IMR-90 (cell line): ENCODE measurements at regions not wholly inside any gene's neighbourhood (a gene's known extent, or its start where the extent isn't known, plus 50 kb on each side); places are given as distances from the start of the nearest gene placed in this dataset.

Experiments
- ATAC-seq: fragments of 200-7000 bp; cut with Tn5 transposase; 2 replicates; pipeline ENCODE4 v1.9.1; 2020; ENCODE audit warnings: low read depth, mild to moderate bottlenecking, moderate library complexity
- BruUV-seq: library from RNA; stranded (reverse); fragments of 400-500 nt; replicated peaks from 2 replicates; lab custom pipeline; 2021; lab: Mats Ljungman, UMichigan
- CTCF ChIA-PET: fragments of 300-600 bp; formaldehyde crosslinking; extraction: SDS; loops from one replicate; lab custom pipeline; 2021; ENCODE audit warnings: antibody characterized with exemption; lab: Yijun Ruan, JAX
- POLR2A ChIA-PET: fragments of 300-600 bp; sonication (Branson Sonifier 250); formaldehyde crosslinking; loops from one replicate; lab custom pipeline; 2022; ENCODE audit warnings: antibody characterized with exemption; ENCODE audit not compliant: unreplicated experiment; lab: Charles Lee
- DNase-seq: peaks from one replicate; pipeline ENCODE4 v3.0.0; 2013
- H2AFZ ChIP-seq: replicated peaks from 2 replicates; pipeline ENCODE3; 2013; ENCODE audit warnings: low read length, mild to moderate bottlenecking; ENCODE audit not compliant: poor library complexity
- H2AK5ac ChIP-seq: 2 replicates; pipeline ENCODE4 v1.6.1; 2013; ENCODE audit warnings: low read depth, low read length, inconsistent platforms
- H2AK9ac ChIP-seq: replicated peaks from 2 replicates; pipeline ENCODE3; 2013; ENCODE audit warnings: mild to moderate bottlenecking, low read depth, low read length, moderate library complexity; ENCODE audit not compliant: poor library complexity
- H2BK120ac ChIP-seq: 2 replicates; pipeline ENCODE4 v1.6.1; 2013; ENCODE audit warnings: low read depth, low read length, inconsistent platforms
- H2BK15ac ChIP-seq: 3 replicates; pipeline ENCODE4 v1.6.1; 2013; ENCODE audit warnings: low read depth, low read length, inconsistent platforms
- H2BK20ac ChIP-seq: 2 replicates; pipeline ENCODE4 v1.6.1; 2013; ENCODE audit warnings: low read depth, mild to moderate bottlenecking, inconsistent platforms, low read length, moderate library complexity
- H2BK5ac ChIP-seq: 2 replicates; pipeline ENCODE4 v1.6.1; 2013; ENCODE audit warnings: mild to moderate bottlenecking, low read depth, low read length, inconsistent platforms; ENCODE audit not compliant: poor library complexity, severe bottlenecking
- H3K14ac ChIP-seq: replicated peaks from 2 replicates; pipeline ENCODE4 v1.6.1; 2013; ENCODE audit warnings: low read depth, low read length, inconsistent platforms
- H3K18ac ChIP-seq: 2 replicates; pipeline ENCODE4 v1.6.1; 2013; ENCODE audit warnings: low read depth, low read length, control low read depth
- H3K23ac ChIP-seq: 2 replicates; pipeline ENCODE4 v1.6.1; 2013; ENCODE audit warnings: low read depth, low read length, inconsistent platforms
- H3K27ac ChIP-seq: 2 replicates; pipeline ENCODE4 v1.5.1; 2013; ENCODE audit warnings: mild to moderate bottlenecking, control low read depth, low read length; ENCODE audit not compliant: insufficient read depth
- H3K27me3 ChIP-seq: 2 replicates; pipeline ENCODE4 v1.6.1; 2013; ENCODE audit warnings: low read length; ENCODE audit not compliant: control insufficient read depth, insufficient read depth
- H3K36me3 ChIP-seq: 2 replicates; pipeline ENCODE4 v1.6.1; 2013; ENCODE audit warnings: low read length, mixed read lengths; ENCODE audit not compliant: control insufficient read depth, insufficient read depth
- H3K4ac ChIP-seq: 2 replicates; pipeline ENCODE4 v1.6.1; 2013; ENCODE audit warnings: low read depth, low read length, inconsistent platforms
- H3K4me1 ChIP-seq: 2 replicates; pipeline ENCODE4 v1.6.1; 2013; ENCODE audit warnings: low read length, mixed read lengths; ENCODE audit not compliant: control insufficient read depth, insufficient read depth
- H3K4me2 ChIP-seq: 2 replicates; pipeline ENCODE4 v1.6.1; 2013; ENCODE audit warnings: low read depth, mild to moderate bottlenecking, control low read depth, low read length, moderate library complexity
- H3K4me3 ChIP-seq: 2 replicates; pipeline ENCODE4 v1.5.1; 2013; ENCODE audit warnings: low read depth, mild to moderate bottlenecking, control low read depth, low read length, moderate library complexity; ENCODE audit not compliant: insufficient read depth
- H3K56ac ChIP-seq: 2 replicates; pipeline ENCODE4 v1.6.1; 2013; ENCODE audit warnings: low read length, inconsistent platforms; ENCODE audit not compliant: insufficient read depth; ENCODE audit errors: extremely low read depth
- H3K79me1 ChIP-seq, 2 experiments: 2 replicates each; pipeline ENCODE4 v1.6.1; 2013; ENCODE audit warnings: low read length in 2 of 2, inconsistent platforms in 1 of 2, low read depth in 1 of 2
- H3K9ac ChIP-seq: 2 replicates; pipeline ENCODE4 v1.6.1; 2013; ENCODE audit warnings: low read depth, low read length, control low read depth
- H3K9me1 ChIP-seq: 2 replicates; pipeline ENCODE4 v1.6.1; 2013; ENCODE audit warnings: low read length, inconsistent platforms; ENCODE audit not compliant: insufficient read depth
- H3K9me3 ChIP-seq: 2 replicates; pipeline ENCODE4 v1.6.1; 2013; ENCODE audit warnings: low read length; ENCODE audit not compliant: control insufficient read depth, insufficient read depth
- H4K20me1 ChIP-seq: 2 replicates; pipeline ENCODE4 v1.6.1; 2013; ENCODE audit warnings: low read length, inconsistent platforms; ENCODE audit not compliant: insufficient read depth
- H4K5ac ChIP-seq: 2 replicates; pipeline ENCODE4 v1.6.1; 2013; ENCODE audit warnings: mild to moderate bottlenecking, low read depth, low read length, control low read depth
- H4K8ac ChIP-seq, 2 experiments: 2 replicates each; pipeline ENCODE4 v1.6.1; 2013; ENCODE audit warnings: low read depth in 2 of 2, low read length in 2 of 2, control low read depth in 1 of 2, inconsistent platforms in 1 of 2
- H4K91ac ChIP-seq: 2 replicates; pipeline ENCODE4 v1.6.1; 2013; ENCODE audit warnings: low read depth, low read length, inconsistent platforms; ENCODE audit not compliant: insufficient read depth
- BHLHE40 ChIP-seq: fragments of 150-350 bp; IDR thresholded peaks from 2 replicates; pipeline ENCODE4 v1.6.1; 2016; ENCODE audit warnings: mild to moderate bottlenecking, low read depth, low read length
- CHD1 ChIP-seq: IDR thresholded peaks from 2 replicates; pipeline ENCODE4 v1.6.1; 2012; ENCODE audit warnings: low read depth, low read length, improper control_type of control experiment
- CTCF ChIP-seq: conservative IDR thresholded peaks from 2 replicates; pipeline ENCODE4 v1.5.1; 2012; ENCODE audit warnings: mild to moderate bottlenecking, low read depth, low read length, improper control_type of control experiment
- ELK1 ChIP-seq: fragments of 150-350 bp; IDR thresholded peaks from 2 replicates; pipeline ENCODE4 v1.6.1; 2016; ENCODE audit warnings: low read depth, mild to moderate bottlenecking, low read length, moderate library complexity, borderline replicate concordance
- MAZ ChIP-seq: IDR thresholded peaks from 2 replicates; pipeline ENCODE4 v1.6.1; 2012; ENCODE audit warnings: low read depth, mild to moderate bottlenecking, low read length, improper control_type of control experiment, moderate library complexity, borderline replicate concordance
- MXI1 ChIP-seq: IDR thresholded peaks from 2 replicates; pipeline ENCODE4 v1.6.1; 2012; ENCODE audit warnings: low read depth, mild to moderate bottlenecking, low read length, moderate library complexity, borderline replicate concordance
- NFE2L2 ChIP-seq: fragments of 150-350 bp; IDR thresholded peaks from 2 replicates; pipeline ENCODE4 v1.6.1; 2016; ENCODE audit warnings: low read depth, mild to moderate bottlenecking, low read length
- POLR2A ChIP-seq: IDR thresholded peaks from 2 replicates; pipeline ENCODE4 v1.6.1; 2012; ENCODE audit warnings: mild to moderate bottlenecking, low read depth, low read length
- RAD21 ChIP-seq: IDR thresholded peaks from 2 replicates; pipeline ENCODE4 v1.6.1; 2012; ENCODE audit warnings: low read length, improper control_type of control experiment
- RCOR1 ChIP-seq: IDR thresholded peaks from 2 replicates; pipeline ENCODE4 v1.6.1; 2012; ENCODE audit warnings: mild to moderate bottlenecking, low read length, improper control_type of control experiment; ENCODE audit not compliant: insufficient replicate concordance
- RFX5 ChIP-seq: IDR thresholded peaks from 2 replicates; pipeline ENCODE4 v1.8.0; 2012; ENCODE audit warnings: low read depth, mild to moderate bottlenecking, low read length, moderate library complexity
- SMC3 ChIP-seq: fragments of 150-350 bp; IDR thresholded peaks from 2 replicates; pipeline ENCODE4 v1.6.1; 2016; ENCODE audit warnings: low read depth, mild to moderate bottlenecking, antibody characterized with exemption, low read length, moderate library complexity
- USF2 ChIP-seq: fragments of 150-350 bp; IDR thresholded peaks from 2 replicates; pipeline ENCODE4 v1.6.1; 2017; ENCODE audit warnings: mild to moderate bottlenecking, antibody characterized with exemption, low read length, low read depth
- WGBS, 2 experiments: methylation state at CpG; one replicate each; pipeline versions ENCODE4 v1.1.5 to v1.1.7; 2013; ENCODE audit warnings: missing lambda C conversion rate in 2 of 2; ENCODE audit not compliant: insufficient read length in 1 of 2; ENCODE audit errors: extremely low coverage in 2 of 2; 5-methylcytosine and 5-hydroxymethylcytosine counted together
- dilution Hi-C: fragments of 300-500 bp; cut with HindIII; formaldehyde crosslinking; loops from one replicate; pipeline ENCODE4 v1.14.3; 2018; ENCODE audit warnings: low sequenced_read_pairs; ENCODE audit not compliant: unreplicated experiment
- in situ Hi-C: fragments of 300-500 bp; cut with MboI; formaldehyde crosslinking; loops from 3 replicates; pipeline ENCODE4 v1.14.3; 2019; ENCODE audit warnings: low sequenced_read_pairs, inconsistent platforms, mixed read lengths
- intact Hi-C: fragments of 100-400 bp; cut with micrococcal nuclease; formaldehyde crosslinking; loops from 2 replicates; pipeline ENCODE4 v1.10.0; 2022

- H3K23ac ChIP-seq, result no peak overlapping the region
- ChIA-PET CTCF (no interaction called here), POLR2A (no interaction called here)
- DNase-seq (no peak), ATAC-seq (no peak)
- no peak overlapping the region for H2AK9ac ChIP-seq
- H2BK5ac ChIP-seq, result no peak overlapping the region
- no peaks in the 10 kb centered on the region for H3K79me1 ChIP-seq
- H2BK120ac ChIP-seq, result no peak overlapping the region
- H3K9me1 ChIP-seq, result no peaks in the 10 kb centered on the region
- no peaks in the 10 kb centered on the region for H3K4me1 ChIP-seq
- H2BK20ac ChIP-seq, result no peak overlapping the region
- dilution Hi-C loops (no loop called here), intact Hi-C loops (no loop called here), in situ Hi-C loops (no loop called here)
- H3K18ac ChIP-seq, result no peak overlapping the region
- H3K9me3 ChIP-seq, result peaks cover 2% of the 10 kb centered on the region; the same call in 1 of the 2 replicates
- no peak overlapping the region for H4K8ac ChIP-seq
- H3K14ac ChIP-seq, result no peak overlapping the region
- H3K27me3 ChIP-seq, result no peaks in the 10 kb centered on the region
- TF ChIP-seq RAD21 (no peak), CHD1 (no peak), BHLHE40 (no peak), CTCF (no peak), RFX5 (no peak), SMC3 (no peak), POLR2A (no peak), ELK1 (no peak), MXI1 (no peak), USF2 (no peak), RCOR1 (no peak), NFE2L2 (no peak), MAZ (no peak)
- no peaks in the 10 kb centered on the region for H3K36me3 ChIP-seq
- H3K56ac ChIP-seq, result no peak overlapping the region
- no peak overlapping the region for H2AK5ac ChIP-seq
- no peak overlapping the region for H4K91ac ChIP-seq
- H2BK15ac ChIP-seq, result no peak overlapping the region
- no peak overlapping the region for H3K4me2 ChIP-seq
- no peak overlapping the region for H3K9ac ChIP-seq
- no peaks in the 10 kb centered on the region for H4K20me1 ChIP-seq
- H3K4ac ChIP-seq, result no peak overlapping the region
- no peak overlapping the region for H3K27ac ChIP-seq
- no CpG with 5 or more reads among the region's 1 CpG for WGBS, 2 experiments
- H2AFZ ChIP-seq, result no peak overlapping the region
- no TSS peak for BruUV-seq
- no peak overlapping the region for H3K4me3 ChIP-seq
- no peak overlapping the region for H4K5ac ChIP-seq
Observed at GRCh38 chr18:52283927-52284326, 56.1 kb upstream of the DCC start.
